ENCODE measurements at regions not wholly inside any gene's neighbourhood (a gene's known extent, or its start where the extent isn't known, plus 50 kb on each side); places are given as distances from the start of the nearest gene placed in this dataset.

DNA sequence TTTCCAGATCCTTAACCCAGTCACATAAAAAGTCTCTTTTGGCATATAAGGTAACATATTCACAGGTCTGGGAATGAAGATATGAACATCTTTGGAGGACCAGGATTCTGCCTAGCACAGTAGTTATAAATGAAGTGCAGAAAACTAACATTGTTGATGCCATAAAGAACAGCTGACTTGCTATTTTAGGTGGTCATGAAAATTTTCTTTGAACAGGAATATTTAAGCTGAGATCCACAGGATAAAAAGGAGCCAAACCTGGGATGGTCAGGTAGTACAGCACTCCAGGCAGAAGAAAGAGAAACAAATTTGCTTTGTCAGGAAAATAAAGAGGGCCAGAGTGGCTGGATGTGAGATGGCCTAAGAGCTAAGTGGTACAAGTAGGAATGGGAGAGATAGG, 80.0 kb downstream of the CENPW start:
- Histone ChIP-seq H3K36me3 (no peaks in the 10 kb centered on the region), H3K27ac (no peak overlapping the region), H3K9me3 (no peaks in the 10 kb centered on the region), H3K4me1 (no peaks in the 10 kb centered on the region), H3K27me3 (no peaks in the 10 kb centered on the region), H3K4me3 (no peak overlapping the region)
- no peak for DNase-seq
- intact Hi-C loops (cut with DNase I), result no loop called here
- TF ChIP-seq POLR2A (IDR thresholded peaks at IDR 0.05), result no peak
- TF ChIP-seq, protein P1, sequence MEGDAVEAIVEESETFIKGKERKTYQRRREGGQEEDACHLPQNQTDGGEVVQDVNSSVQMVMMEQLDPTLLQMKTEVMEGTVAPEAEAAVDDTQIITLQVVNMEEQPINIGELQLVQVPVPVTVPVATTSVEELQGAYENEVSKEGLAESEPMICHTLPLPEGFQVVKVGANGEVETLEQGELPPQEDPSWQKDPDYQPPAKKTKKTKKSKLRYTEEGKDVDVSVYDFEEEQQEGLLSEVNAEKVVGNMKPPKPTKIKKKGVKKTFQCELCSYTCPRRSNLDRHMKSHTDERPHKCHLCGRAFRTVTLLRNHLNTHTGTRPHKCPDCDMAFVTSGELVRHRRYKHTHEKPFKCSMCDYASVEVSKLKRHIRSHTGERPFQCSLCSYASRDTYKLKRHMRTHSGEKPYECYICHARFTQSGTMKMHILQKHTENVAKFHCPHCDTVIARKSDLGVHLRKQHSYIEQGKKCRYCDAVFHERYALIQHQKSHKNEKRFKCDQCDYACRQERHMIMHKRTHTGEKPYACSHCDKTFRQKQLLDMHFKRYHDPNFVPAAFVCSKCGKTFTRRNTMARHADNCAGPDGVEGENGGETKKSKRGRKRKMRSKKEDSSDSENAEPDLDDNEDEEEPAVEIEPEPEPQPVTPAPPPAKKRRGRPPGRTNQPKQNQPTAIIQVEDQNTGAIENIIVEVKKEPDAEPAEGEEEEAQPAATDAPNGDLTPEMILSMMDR (IDR thresholded peaks at IDR 0.05), result no peak

DNA sequence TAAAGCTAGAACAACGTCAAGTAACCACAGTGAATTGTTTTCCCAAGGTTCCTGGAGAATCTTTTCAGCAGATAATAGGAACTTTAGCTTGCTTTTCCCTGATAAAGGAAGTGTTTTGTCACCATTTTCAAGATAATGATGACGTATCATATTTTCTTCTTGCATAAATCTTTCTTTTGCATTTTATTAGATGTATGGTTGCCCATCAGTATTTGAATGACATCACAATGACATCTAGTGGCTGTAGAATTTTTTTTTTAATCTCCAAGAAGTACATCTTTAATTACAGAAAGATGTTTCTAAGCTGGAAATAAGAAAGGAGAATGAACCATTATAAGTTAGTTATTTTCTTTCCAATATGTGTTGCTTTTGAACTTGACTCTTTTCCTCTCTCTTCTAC, 83.0 kb downstream of the CENPW start:
- Histone ChIP-seq H3K9me3 (no peaks in the 10 kb centered on the region), H3K27ac (no peak overlapping the region), H3K27me3 (no peaks in the 10 kb centered on the region), H3K4me1 (no peaks in the 10 kb centered on the region), H3K4me3 (no peak overlapping the region), H3K36me3 (no peaks in the 10 kb centered on the region)
- WGBS, 2 donors, result 55 to 57% methylated on average over 2 of the region's 2 CpGs
- intact Hi-C loops (cut with DNase I), result no loop called here
- DNase-seq, result no peak
- TF ChIP-seq, protein P1 (IDR thresholded peaks at IDR 0.05), result no peak
- TF ChIP-seq POLR2A (IDR thresholded peaks at IDR 0.05), result no peak

DNA sequence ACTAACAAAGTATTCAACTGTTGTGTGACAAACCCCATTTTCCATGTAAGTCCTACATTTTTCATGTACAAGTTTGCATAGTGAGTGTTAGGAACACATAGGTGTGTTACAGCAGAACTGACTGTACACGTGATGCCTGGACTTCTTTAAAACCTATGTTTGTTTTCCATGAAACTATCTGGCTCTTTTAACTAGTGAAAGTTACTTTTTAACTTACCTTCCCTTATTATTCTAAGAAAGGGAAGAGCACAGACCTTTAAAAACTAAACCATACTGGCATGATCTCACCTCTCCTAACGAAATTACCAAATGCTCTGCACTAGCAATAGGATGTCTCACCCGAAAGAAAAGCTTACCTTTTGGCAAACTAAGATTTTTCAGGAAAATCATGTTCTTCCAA, 87.8 kb downstream of the CENPW start:
- Histone ChIP-seq H3K4me3 (no peak overlapping the region), H3K36me3 (no peaks in the 10 kb centered on the region), H3K27ac (no peak overlapping the region), H3K4me1 (no peaks in the 10 kb centered on the region), H3K9me3 (no peaks in the 10 kb centered on the region), H3K27me3 (no peaks in the 10 kb centered on the region)
- DNase-seq, result no peak
- WGBS, 2 donors, result 51% methylated on average over 3 of the region's 3 CpGs
- intact Hi-C loops (cut with DNase I), result no loop called here
- no peak for TF ChIP-seq POLR2A (IDR thresholded peaks at IDR 0.05)
- TF ChIP-seq, protein P1 (IDR thresholded peaks at IDR 0.05), result no peak

DNA sequence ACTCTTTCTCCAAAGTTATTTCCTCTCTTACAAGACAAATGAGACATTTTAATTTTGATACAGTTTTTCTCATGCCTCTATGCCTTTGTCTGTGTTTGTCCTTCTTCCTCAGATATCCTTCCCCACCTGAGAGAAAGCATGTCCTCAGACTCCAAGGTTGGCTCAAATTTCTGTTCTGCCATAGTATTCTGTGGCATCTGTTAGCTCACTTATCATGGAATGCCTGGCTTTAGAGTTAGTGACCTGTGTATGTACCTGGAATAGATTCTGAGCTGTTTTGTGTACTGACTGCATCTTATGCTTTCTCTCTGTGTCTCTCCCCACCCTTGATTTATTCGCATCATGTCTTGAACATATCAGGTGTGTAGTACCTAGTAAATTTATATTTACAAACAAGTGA, 90.0 kb downstream of the CENPW start:
- intact Hi-C loops (cut with DNase I), result no loop called here
- Histone ChIP-seq H3K36me3 (no peaks in the 10 kb centered on the region), H3K4me3 (no peak overlapping the region), H3K4me1 (no peaks in the 10 kb centered on the region), H3K27ac (no peak overlapping the region), H3K9me3 (no peaks in the 10 kb centered on the region), H3K27me3 (no peaks in the 10 kb centered on the region)
- WGBS, 2 donors, result 75 to 94% methylated on average over 1 of the region's 1 CpG
- no peak for DNase-seq
- TF ChIP-seq, protein P1 (IDR thresholded peaks at IDR 0.05), result no peak
- no peak for TF ChIP-seq POLR2A (IDR thresholded peaks at IDR 0.05)

DNA sequence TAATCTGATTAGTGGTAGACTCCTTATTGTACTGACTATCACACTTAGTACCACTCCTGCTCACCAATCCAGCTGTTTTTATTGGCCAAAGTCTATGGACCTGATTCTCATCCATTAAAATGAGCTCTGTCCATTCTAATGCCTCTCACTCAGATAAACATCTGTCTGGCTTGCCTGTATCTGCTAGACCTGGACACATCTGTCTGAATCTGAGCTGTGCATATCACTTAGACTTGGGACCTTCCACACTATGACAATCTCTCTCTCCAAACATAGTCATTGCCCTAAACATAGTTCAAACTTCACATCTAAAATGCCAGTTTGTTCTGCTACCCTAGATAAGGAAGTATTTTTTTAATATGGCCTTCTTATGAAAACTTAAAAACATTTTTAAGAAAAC, 92.6 kb downstream of the CENPW start:
- intact Hi-C loops (cut with DNase I), result no loop called here
- no peak for TF ChIP-seq POLR2A (IDR thresholded peaks at IDR 0.05)
- TF ChIP-seq, protein P1 (IDR thresholded peaks at IDR 0.05), result no peak
- DNase-seq, result no peak
- no peaks in the 10 kb centered on the region for H3K4me1 ChIP-seq
- no peak overlapping the region for H3K4me3 ChIP-seq
- H3K36me3 ChIP-seq, result no peaks in the 10 kb centered on the region
- H3K9me3 ChIP-seq, result no peaks in the 10 kb centered on the region
- no peaks in the 10 kb centered on the region for H3K27me3 ChIP-seq
- no peak overlapping the region for H3K27ac ChIP-seq

Measured in esophagus squamous epithelium (tissue), 5 donors.